HG02588 (cell line): ENCODE measurements at regions not wholly inside any gene's neighbourhood (a gene's known extent, or its start where the extent isn't known, plus 50 kb on each side); places are given as distances from the start of the nearest gene placed in this dataset.
"Not testable (repeated sequence)": the region's sequence is repeated elsewhere in the genome, so short reads cannot be mapped to it uniquely, and the experiment has no call there.

ENCODE experiments used
- ATAC-seq: cut with Tn5 transposase; IDR thresholded peaks from one replicate; pipeline ENCODE4 v1.9.1; 2021; ENCODE audit warnings: mild to moderate bottlenecking, moderate library complexity; ENCODE audit not compliant: unreplicated experiment

DNA sequence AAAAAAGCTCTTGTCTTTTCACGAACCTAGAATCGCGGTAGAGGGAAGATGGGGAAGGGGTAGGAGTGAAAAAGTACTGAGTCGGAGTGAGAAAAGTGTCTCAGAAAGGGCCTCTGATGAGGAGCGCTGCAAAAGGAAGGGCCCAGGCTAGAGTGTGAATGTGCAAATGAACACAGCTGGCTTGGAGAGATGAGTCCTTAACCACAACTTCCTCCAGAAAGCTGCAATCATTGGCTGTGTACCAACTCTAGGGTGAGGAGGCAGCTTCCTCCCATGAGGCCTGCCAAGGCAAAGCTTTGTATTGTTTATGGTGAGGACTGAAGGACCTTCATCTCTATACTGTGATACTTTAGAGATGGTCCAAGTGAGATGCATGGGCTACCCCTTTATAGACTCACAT, 566.9 kb upstream of the ANO5 start:
- ATAC-seq, result no peak

DNA sequence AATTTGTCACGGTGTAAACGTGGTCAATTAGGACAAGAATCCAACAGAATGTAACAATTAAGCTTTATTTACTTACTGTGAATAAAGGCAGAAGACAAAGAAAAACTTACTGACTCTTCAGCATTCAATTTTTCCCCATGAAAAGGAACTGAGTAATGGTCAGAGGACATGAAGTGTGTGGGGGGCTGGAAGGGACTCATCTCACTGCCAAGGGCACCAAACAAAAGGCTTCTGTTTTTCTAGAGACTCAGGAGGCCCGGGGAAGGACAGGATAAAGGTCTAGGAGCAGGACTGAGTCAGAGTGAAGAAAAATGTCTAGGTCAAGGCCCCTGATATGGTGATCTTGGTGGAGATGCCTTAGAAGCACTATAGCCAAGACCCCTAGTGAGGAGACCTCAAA, 564.2 kb upstream of the ANO5 start:
- ATAC-seq, result no peak

DNA sequence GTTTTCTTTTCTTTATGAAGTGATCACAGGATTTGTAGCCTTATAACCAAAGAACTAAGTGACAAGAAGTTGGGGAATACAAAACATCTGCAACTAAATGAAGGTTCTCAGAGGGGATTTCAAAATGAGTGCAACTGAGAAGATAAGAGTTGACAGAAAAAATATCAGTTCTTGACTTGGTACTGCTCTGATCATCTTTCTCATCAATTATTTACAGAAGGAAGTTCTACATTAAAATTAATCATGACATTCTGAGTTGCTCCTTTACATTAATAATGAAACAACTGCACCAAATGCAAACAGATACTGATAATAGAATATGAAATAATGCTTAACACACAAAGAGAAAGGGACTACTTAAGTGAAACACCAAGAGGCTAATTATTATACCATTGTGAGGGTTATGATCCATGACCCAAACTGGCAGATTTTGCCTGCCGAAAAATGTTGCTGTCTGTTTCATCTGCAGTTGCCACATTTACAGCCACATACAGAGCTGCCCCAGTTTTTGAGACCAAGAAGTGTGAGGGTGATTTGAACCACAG, 561.9 kb upstream of the ANO5 start:
- peak; percentile 39 for ATAC-seq

GRCh38 chr11:21631991-21632390, 560.9 kb upstream of the ANO5 start:
- ATAC-seq, result no peak

- ATAC-seq, result no peak
These were observed 558.4 kb upstream of the ANO5 start for GRCh38 chr11:21634491-21634890.

GRCh38 chr11:21634956-21635355, 557.9 kb upstream of the ANO5 start:
- no peak for ATAC-seq

DNA sequence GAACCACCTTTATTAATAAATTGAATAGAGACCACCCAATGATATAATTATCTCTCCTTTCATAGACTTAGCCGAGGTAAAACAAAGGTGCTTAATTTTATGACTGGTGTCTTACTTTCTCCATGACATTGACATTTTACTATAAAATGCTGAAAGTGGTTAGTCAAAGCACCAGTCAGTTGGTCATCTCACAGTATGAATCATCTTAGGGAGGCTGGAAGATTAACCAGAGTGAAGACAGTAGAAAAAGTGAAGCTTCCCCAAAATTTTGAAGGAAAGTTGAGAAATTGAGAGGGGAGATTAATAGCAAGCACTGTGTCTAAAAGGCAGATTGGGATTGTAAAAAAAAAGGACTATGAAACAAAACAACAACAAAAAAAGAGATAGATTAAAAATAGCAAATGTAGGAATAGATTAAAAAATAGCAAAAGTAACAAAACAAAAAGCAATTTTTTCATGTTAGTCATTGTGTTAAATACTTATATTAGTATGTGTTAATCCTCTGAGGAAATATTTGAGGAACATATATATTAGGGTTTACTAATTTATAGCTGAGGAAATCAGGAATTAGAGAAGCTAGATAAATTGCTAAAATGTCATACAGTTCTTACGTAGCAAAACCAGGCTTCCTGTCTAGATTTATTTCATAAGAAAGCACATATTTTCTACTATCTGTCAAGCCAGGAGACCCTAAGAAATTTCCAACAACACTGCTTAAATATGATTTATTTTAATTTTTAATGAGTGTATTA, 557.3 kb upstream of the ANO5 start:
- ATAC-seq, result peak; percentile 61

DNA sequence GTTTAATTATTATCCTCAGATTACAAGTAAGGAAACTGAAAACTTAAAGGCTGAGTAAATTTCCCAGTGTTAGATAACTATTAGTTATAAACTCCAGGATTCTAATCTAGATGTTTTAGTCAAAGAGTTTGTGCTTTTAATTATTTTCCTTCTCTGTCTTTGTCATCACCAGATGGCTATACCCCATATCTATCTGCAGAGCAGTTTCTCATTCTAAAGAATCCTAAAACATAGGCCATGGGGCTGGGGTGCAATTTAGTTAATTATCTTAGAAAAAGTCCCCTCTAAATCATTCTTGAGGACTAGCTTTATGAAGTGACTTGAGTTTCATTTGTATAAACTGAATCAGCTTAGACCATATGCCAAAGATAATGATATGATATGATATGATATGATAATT, 556.3 kb upstream of the ANO5 start:
- ATAC-seq, result no peak

- peak; percentile 65 for ATAC-seq
These were observed 552.4 kb upstream of the ANO5 start for GRCh38 chr11:21640491-21640890.

GRCh38 chr11:21641869-21642268, 551.0 kb upstream of the ANO5 start:
- ATAC-seq, result no peak

GRCh38 chr11:21646351-21646750, 546.5 kb upstream of the ANO5 start:
- ATAC-seq, result no peak

DNA sequence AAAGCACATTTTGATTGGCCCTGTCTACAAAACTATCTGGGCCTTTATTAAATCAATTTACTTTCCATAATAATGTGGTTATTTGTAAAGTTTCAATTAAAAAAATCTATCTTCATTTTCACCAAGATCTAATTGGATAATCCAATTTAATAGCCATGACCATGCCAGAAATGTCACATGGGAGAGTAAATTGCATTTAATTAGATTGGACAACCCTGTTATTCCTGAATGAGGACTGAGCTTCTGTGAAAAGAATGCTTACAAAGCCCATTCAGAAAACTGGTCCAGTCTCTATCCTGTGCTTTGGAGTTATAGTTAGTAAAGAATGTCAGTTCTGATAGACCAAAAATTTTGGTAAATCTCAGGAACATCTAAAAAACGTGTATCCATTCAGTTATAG, 541.9 kb upstream of the ANO5 start:
- ATAC-seq, result no peak

- ATAC-seq, result no peak
These were observed 538.9 kb upstream of the ANO5 start for GRCh38 chr11:21653951-21654421.

- no peak for ATAC-seq
These were observed 536.8 kb upstream of the ANO5 start for GRCh38 chr11:21656065-21656464.

GRCh38 chr11:21658654-21659193, 534.2 kb upstream of the ANO5 start:
- no peak for ATAC-seq

DNA sequence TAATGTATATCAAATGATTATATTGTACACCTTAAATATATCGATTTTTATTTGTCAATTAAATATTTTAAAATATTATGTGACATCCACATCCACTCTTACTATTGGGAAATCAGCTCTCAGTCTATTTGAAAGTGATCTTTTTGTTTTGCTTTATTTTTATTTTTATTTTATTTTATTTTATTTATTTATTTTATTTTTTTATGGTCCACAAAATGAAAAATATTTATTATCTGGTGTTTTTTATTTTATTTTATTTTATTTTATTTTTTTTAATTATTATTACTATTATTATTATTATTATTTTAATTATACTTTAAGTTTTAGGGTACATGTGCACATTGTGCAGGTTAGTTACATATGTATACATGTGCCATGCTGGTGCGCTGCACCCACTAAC, 533.5 kb upstream of the ANO5 start:
- not testable (repeated sequence) for ATAC-seq

DNA sequence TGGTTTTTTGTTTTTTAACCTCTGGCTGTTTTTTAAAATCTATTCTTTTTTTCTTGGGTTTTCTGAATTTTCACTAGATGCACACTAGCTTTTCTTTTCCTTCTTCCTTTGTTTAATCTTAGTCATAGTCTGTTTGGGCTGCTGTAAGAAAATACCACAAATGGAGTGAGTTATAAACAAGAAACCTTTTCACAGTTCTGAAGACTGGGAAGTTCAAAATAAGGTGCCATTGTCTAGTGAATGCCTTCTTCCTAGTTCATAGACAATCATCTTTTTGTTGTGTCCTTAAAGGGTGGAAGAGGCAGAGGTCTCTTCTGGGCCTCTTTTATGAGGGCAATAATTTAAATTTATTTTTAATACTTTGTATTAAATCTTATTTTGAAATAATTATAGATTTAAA, 532.9 kb upstream of the ANO5 start:
- no peak for ATAC-seq

GRCh38 chr11:21675049-21675616, 517.8 kb upstream of the ANO5 start:
- ATAC-seq, result no peak

GRCh38 chr11:21687643-21688042, 505.2 kb upstream of the ANO5 start:
- ATAC-seq, result no peak

DNA sequence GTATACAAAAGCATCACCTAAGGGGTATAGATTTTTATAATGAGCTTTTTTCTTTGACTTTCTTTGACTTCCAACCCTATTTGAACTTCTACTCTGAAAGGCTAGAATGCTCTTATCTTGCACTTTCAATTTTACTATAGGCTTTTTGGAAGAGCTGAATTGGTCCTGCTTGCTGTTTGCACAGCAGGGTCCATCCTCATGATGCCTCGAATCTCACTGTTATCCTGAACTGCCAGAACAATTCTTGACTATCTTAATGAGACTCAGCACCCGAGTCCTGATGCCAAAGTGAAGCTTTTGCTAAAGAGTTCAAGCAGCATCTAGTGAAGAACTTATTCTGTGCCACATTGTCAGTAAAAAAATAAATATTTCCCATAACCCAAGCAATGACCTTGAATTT, 488.3 kb upstream of the ANO5 start:
- no peak for ATAC-seq

- no peak for ATAC-seq
These were observed 485.7 kb upstream of the ANO5 start for GRCh38 chr11:21707116-21707739.

DNA sequence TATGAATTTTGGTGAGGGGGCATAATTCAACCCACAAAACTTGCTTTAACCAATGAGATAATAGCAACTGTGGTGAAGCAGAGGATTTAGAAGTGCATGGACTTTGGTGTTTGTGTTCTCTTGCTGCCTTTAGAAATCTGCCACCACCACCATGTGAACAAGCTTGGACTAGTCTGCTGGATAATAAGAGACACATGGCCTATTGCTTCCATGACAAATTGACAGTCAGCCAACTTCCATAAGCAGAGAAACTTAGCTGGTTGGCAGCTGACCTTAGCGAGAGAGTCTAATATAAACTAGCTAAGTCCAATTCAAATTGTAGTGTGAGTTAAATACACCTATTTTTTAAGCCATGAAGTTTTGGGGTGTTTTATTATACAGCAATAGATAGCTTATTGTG, 482.1 kb upstream of the ANO5 start:
- no peak for ATAC-seq
